Panc1 (cell line): ENCODE measurements at regions not wholly inside any gene's neighbourhood (a gene's known extent, or its start where the extent isn't known, plus 50 kb on each side); places are given as distances from the start of the nearest gene placed in this dataset.

Experiments
- ATAC-seq: fragments of 200-7000 bp; cut with Tn5 transposase; 2 replicates; pipeline ENCODE4 v1.9.1; 2020; ENCODE audit warnings: mild to moderate bottlenecking, moderate library complexity
- BruUV-seq: library from RNA; stranded (reverse); fragments of 400-500 nt; replicated peaks from 2 replicates; lab custom pipeline; 2021; lab: Mats Ljungman, UMichigan
- CTCF ChIA-PET: fragments of 300-600 bp; sonication (Branson Sonifier 250); formaldehyde crosslinking; loops from one replicate; lab custom pipeline; 2022; ENCODE audit warnings: antibody characterized with exemption; lab: Charles Lee
- POLR2A ChIA-PET: fragments of 300-600 bp; sonication (Branson Sonifier 250); formaldehyde crosslinking; loops from one replicate; lab custom pipeline; 2022; ENCODE audit warnings: antibody characterized with exemption; lab: Charles Lee
- DNase-seq: peaks from one replicate; pipeline ENCODE4 v3.0.0-alpha.2; 2010; ENCODE audit warnings: low read depth, low spot score
- H3K27ac ChIP-seq: 2 replicates; pipeline ENCODE4 v1.5.1; 2011; ENCODE audit warnings: mild to moderate bottlenecking, low read length, inconsistent platforms
- H3K27me3 ChIP-seq: fragments of 200-500 bp; sonication (Bioruptor generic); 2 replicates; pipeline ENCODE4 v1.6.0; 2014; ENCODE audit warnings: low read length, inconsistent platforms; ENCODE audit not compliant: control insufficient read depth, insufficient read depth
- H3K36me3 ChIP-seq: fragments of 200-500 bp; sonication (Bioruptor generic); 2 replicates; pipeline ENCODE4 v1.5.1; 2014; ENCODE audit warnings: inconsistent platforms, mild to moderate bottlenecking, low read length, moderate library complexity; ENCODE audit not compliant: control insufficient read depth, insufficient read depth
- H3K4me1 ChIP-seq: 2 replicates; pipeline ENCODE4 v1.5.1; 2011; ENCODE audit warnings: inconsistent platforms, mild to moderate bottlenecking, low read length, moderate library complexity; ENCODE audit not compliant: control insufficient read depth, insufficient read depth
- H3K4me3 ChIP-seq, 2 experiments: 2 replicates each; pipeline ENCODE4 v1.5.1; 2011 to 2012; ENCODE audit warnings: low read depth in 2 of 2, low read length in 2 of 2, mild to moderate bottlenecking in 2 of 2, inconsistent platforms in 1 of 2, moderate library complexity in 1 of 2
- H3K9me3 ChIP-seq: fragments of 200-500 bp; sonication (Bioruptor generic); 2 replicates; pipeline ENCODE4 v1.5.1; 2014; ENCODE audit warnings: low read depth, mild to moderate bottlenecking, inconsistent platforms, low read length, moderate library complexity; ENCODE audit not compliant: control insufficient read depth, insufficient read depth
- POLR2AphosphoS5 ChIP-seq: IDR thresholded peaks from 2 replicates; pipeline ENCODE4 v1.6.1; 2012; ENCODE audit warnings: mild to moderate bottlenecking, low read depth, low read length, moderate library complexity
- SIN3A ChIP-seq: IDR thresholded peaks from 2 replicates; pipeline ENCODE4 v1.6.1; 2012; ENCODE audit warnings: low read depth, mild to moderate bottlenecking, low read length, moderate library complexity, borderline replicate concordance; ENCODE audit not compliant: insufficient read depth
- TCF7L2 ChIP-seq: IDR thresholded peaks from 2 replicates; pipeline ENCODE4 v1.6.1; 2011; ENCODE audit warnings: mild to moderate bottlenecking, low read depth, low read length, inconsistent platforms
- in situ Hi-C: cut with HindIII; loops from 2 replicates; pipeline ENCODE4 v1.10.0; 2016; ENCODE audit warnings: low sequenced_read_pairs, low pct_unique_long_range_greater_than_20kb
- intact Hi-C: fragments of 100-400 bp; cut with micrococcal nuclease; formaldehyde crosslinking; loops from one replicate; pipeline ENCODE4 v1.10.0; 2022; ENCODE audit not compliant: unreplicated experiment
- TF ChIP-seq, protein P1 (sequence below), 2 experiments: IDR thresholded peaks; 2 replicates each; pipeline ENCODE4 v1.6.1; 2011 to 2012; ENCODE audit warnings: low read depth in 2 of 2, control low read depth in 1 of 2, low read length in 1 of 2, mild to moderate bottlenecking in 1 of 2, moderate library complexity in 1 of 2; ENCODE audit not compliant: insufficient read depth in 1 of 2
- TF ChIP-seq, protein P2 (sequence below): fragments of 450-650 bp; IDR thresholded peaks from 2 replicates; pipeline ENCODE4 v1.5.1; 2017; ENCODE audit warnings: mild to moderate bottlenecking

DNA sequence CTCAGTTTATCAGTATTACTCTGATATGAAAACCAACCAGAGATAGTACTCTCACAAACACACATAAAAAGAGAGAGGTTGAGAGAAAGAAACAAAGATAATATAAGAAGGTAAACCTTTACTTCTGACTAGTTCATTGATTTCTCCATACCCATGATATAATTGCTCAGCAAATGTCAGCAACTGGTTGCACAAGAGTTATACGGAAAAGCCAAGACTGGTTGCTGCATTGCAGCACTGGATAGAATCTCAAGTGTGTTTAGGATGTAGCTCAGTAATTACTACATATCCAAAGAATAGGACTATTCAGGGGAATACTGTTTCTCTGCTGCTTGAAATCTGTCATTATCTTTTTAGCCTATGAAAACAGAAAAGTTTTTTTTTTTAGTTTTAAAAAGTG, 1332.8 kb downstream of the OLFM4 start:
- H3K9me3 ChIP-seq: no peaks in the 10 kb centered on the region
- no peak for ATAC-seq
- ChIA-PET POLR2A (no interaction called here), CTCF (no interaction called here)
- no TSS peak for BruUV-seq
- no peak for DNase-seq
- no peaks in the 10 kb centered on the region for H3K4me1 ChIP-seq
- in situ Hi-C loops (no loop called here), intact Hi-C loops (no loop called here)
- H3K36me3 ChIP-seq: no peaks in the 10 kb centered on the region
- TF ChIP-seq, protein P1, sequence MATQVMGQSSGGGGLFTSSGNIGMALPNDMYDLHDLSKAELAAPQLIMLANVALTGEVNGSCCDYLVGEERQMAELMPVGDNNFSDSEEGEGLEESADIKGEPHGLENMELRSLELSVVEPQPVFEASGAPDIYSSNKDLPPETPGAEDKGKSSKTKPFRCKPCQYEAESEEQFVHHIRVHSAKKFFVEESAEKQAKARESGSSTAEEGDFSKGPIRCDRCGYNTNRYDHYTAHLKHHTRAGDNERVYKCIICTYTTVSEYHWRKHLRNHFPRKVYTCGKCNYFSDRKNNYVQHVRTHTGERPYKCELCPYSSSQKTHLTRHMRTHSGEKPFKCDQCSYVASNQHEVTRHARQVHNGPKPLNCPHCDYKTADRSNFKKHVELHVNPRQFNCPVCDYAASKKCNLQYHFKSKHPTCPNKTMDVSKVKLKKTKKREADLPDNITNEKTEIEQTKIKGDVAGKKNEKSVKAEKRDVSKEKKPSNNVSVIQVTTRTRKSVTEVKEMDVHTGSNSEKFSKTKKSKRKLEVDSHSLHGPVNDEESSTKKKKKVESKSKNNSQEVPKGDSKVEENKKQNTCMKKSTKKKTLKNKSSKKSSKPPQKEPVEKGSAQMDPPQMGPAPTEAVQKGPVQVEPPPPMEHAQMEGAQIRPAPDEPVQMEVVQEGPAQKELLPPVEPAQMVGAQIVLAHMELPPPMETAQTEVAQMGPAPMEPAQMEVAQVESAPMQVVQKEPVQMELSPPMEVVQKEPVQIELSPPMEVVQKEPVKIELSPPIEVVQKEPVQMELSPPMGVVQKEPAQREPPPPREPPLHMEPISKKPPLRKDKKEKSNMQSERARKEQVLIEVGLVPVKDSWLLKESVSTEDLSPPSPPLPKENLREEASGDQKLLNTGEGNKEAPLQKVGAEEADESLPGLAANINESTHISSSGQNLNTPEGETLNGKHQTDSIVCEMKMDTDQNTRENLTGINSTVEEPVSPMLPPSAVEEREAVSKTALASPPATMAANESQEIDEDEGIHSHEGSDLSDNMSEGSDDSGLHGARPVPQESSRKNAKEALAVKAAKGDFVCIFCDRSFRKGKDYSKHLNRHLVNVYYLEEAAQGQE (IDR thresholded peaks at IDR 0.05; ENCODE audit: insufficient read depth in 1 of 2, low read depth in 2 of 2, low read length in 1 of 2): no peak
- no peak for TF ChIP-seq POLR2AphosphoS5
- no peak for TF ChIP-seq SIN3A
- TF ChIP-seq, protein P2, sequence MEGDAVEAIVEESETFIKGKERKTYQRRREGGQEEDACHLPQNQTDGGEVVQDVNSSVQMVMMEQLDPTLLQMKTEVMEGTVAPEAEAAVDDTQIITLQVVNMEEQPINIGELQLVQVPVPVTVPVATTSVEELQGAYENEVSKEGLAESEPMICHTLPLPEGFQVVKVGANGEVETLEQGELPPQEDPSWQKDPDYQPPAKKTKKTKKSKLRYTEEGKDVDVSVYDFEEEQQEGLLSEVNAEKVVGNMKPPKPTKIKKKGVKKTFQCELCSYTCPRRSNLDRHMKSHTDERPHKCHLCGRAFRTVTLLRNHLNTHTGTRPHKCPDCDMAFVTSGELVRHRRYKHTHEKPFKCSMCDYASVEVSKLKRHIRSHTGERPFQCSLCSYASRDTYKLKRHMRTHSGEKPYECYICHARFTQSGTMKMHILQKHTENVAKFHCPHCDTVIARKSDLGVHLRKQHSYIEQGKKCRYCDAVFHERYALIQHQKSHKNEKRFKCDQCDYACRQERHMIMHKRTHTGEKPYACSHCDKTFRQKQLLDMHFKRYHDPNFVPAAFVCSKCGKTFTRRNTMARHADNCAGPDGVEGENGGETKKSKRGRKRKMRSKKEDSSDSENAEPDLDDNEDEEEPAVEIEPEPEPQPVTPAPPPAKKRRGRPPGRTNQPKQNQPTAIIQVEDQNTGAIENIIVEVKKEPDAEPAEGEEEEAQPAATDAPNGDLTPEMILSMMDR: no peak
- TF ChIP-seq TCF7L2: no peak
- no peak overlapping the region for H3K4me3 ChIP-seq
- no peak overlapping the region for H3K27ac ChIP-seq
- no peaks in the 10 kb centered on the region for H3K27me3 ChIP-seq

DNA sequence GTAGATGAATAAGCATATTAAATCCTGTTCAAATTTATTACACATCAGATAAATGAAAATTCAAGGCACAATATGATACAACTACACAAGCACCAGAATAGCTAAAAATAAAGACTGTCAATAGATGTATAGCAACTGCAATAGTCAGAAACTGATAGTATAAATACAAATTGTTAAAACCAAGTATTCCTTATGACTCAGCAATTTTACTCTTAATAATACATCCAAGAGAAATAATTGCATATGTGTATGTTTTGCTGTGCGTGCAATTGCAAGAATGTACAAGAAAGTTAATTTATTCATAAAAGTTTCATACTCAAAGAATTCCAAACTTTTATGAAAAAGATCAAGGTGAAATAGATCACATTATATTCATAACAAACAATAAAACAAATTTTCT, 1338.1 kb downstream of the OLFM4 start:
- Histone ChIP-seq H3K4me3 (no peak overlapping the region), H3K9me3 (no peaks in the 10 kb centered on the region), H3K36me3 (no peaks in the 10 kb centered on the region), H3K27ac (no peak overlapping the region), H3K27me3 (no peaks in the 10 kb centered on the region), H3K4me1 (no peaks in the 10 kb centered on the region)
- ChIA-PET CTCF (no interaction called here), POLR2A (no interaction called here)
- in situ Hi-C loops (no loop called here), intact Hi-C loops (no loop called here)
- BruUV-seq: no TSS peak
- ATAC-seq (no peak), DNase-seq (no peak)
- TF ChIP-seq, protein P2: no peak
- TF ChIP-seq TCF7L2 (no peak), POLR2AphosphoS5 (no peak), SIN3A (no peak)
- TF ChIP-seq, protein P1 (IDR thresholded peaks at IDR 0.05; ENCODE audit: insufficient read depth in 1 of 2, low read depth in 2 of 2, low read length in 1 of 2): no peak
